HCT116 (cell line): ENCODE measurements at regions not wholly inside any gene's neighbourhood (a gene's known extent, or its start where the extent isn't known, plus 50 kb on each side); places are given as distances from the start of the nearest gene placed in this dataset.

ENCODE experiments used
- ATAC-seq: fragments of 200-7000 bp; cut with Tn5 transposase; 2 replicates; pipeline ENCODE4 v1.9.1; 2020; ENCODE audit warnings: mild to moderate bottlenecking, moderate library complexity
- BruUV-seq: library from RNA; stranded (reverse); fragments of 400-500 nt; replicated peaks from 2 replicates; lab custom pipeline; 2021; lab: Mats Ljungman, UMichigan
- CTCF ChIA-PET: fragments of 300-600 bp; sonication (Branson Sonifier 250); formaldehyde crosslinking; loops from one replicate; lab custom pipeline; 2021; ENCODE audit warnings: antibody characterized with exemption; lab: Charles Lee
- POLR2A ChIA-PET: fragments of 300-600, 350-600 bp; sonication (Branson Sonifier 250); formaldehyde crosslinking; loops from one replicate; lab custom pipeline; 2021; ENCODE audit warnings: antibody characterized with exemption; lab: Charles Lee
- RAD21 ChIA-PET, 2 experiments: fragments of 300-600 bp; sonication (Branson Sonifier 250); formaldehyde crosslinking; loops; one replicate each; lab custom pipeline; 2023; ENCODE audit warnings: low total read pairs in 2 of 2; ENCODE audit not compliant: uncharacterized antibody in 2 of 2, unreplicated experiment in 2 of 2, low non-redundant PET in 1 of 2; lab: Charles Lee
- DNase-seq: peaks from one replicate; pipeline ENCODE4 v3.0.0-alpha.2; 2010; ENCODE audit warnings: low read depth, low spot score
- H2AFZ ChIP-seq: fragments of 200-600 bp; shearing (Covaris generic), sonication (generic); 2 replicates; pipeline ENCODE4 v1.6.1; 2017; ENCODE audit warnings: low read depth, mixed run types, mixed read lengths, antibody characterized with exemption, low read length; ENCODE audit not compliant: poor library complexity, severe bottlenecking
- H3K27ac ChIP-seq: 2 replicates; pipeline ENCODE4 v1.5.1; 2012; ENCODE audit warnings: low read depth, low read length
- H3K27me3 ChIP-seq: fragments of 200-600 bp; sonication (generic); 2 replicates; pipeline ENCODE4 v1.6.1; 2016; ENCODE audit warnings: mixed run types, low read length, mixed read lengths; ENCODE audit not compliant: insufficient read depth
- H3K36me3 ChIP-seq, 2 experiments: fragments of 200-500 bp in 1 of 2; fragments of 200-600 bp in 1 of 2; sonication (Bioruptor generic) in 1 of 2; sonication (generic) in 1 of 2; 2 replicates each; pipeline versions ENCODE4 v1.5.1 to v1.6.1; 2014 to 2016; ENCODE audit warnings: low read length in 2 of 2, inconsistent platforms in 1 of 2, mixed read lengths in 1 of 2, mixed run types in 1 of 2; ENCODE audit not compliant: insufficient read depth in 2 of 2, control insufficient read depth in 1 of 2
- H3K4me1 ChIP-seq, 2 experiments: fragments of 200-600 bp in 1 of 2; sonication (generic) in 1 of 2; 2 replicates each; pipeline versions ENCODE4 v1.5.1 to v1.6.1; 2012 to 2017; ENCODE audit warnings: low read length in 2 of 2, inconsistent platforms in 1 of 2, mild to moderate bottlenecking in 1 of 2, mixed read lengths in 1 of 2, mixed run types in 1 of 2, moderate library complexity in 1 of 2; ENCODE audit not compliant: insufficient read depth in 2 of 2, control insufficient read depth in 1 of 2
- H3K4me2 ChIP-seq: fragments of 200-600 bp; sonication (generic); 2 replicates; pipeline ENCODE4 v1.6.1; 2017; ENCODE audit warnings: mixed run types, low read length, mixed read lengths
- H3K4me3 ChIP-seq, 2 experiments: fragments of 200-600 bp in 1 of 2; sonication (generic) in 1 of 2; replicated peaks in 1 of 2; 2 replicates each; pipeline ENCODE4 v1.5.1; 2011 to 2016; ENCODE audit warnings: low read length in 2 of 2, control low read depth in 1 of 2, low read depth in 1 of 2, mild to moderate bottlenecking in 1 of 2, mixed read lengths in 1 of 2, mixed run types in 1 of 2
- H3K79me2 ChIP-seq: fragments of 200-600 bp; sonication (generic); 2 replicates; pipeline ENCODE4 v1.6.1; 2017; ENCODE audit warnings: mild to moderate bottlenecking, mixed run types, low read length, moderate library complexity, mixed read lengths; ENCODE audit not compliant: insufficient read depth
- H3K9ac ChIP-seq: fragments of 200-600 bp; sonication (generic); 2 replicates; pipeline ENCODE4 v1.6.1; 2016; ENCODE audit warnings: low read length, mixed read lengths
- H3K9me2 ChIP-seq: fragments of 200-600 bp; sonication (generic), shearing (Covaris generic); 2 replicates; pipeline ENCODE4 v1.6.1; 2017; ENCODE audit warnings: mixed run types, mild to moderate bottlenecking, moderate library complexity; ENCODE audit not compliant: insufficient read depth
- H3K9me3 ChIP-seq, 2 experiments: fragments of 200-500 bp in 1 of 2; fragments of 200-600 bp in 1 of 2; sonication (Bioruptor generic) in 1 of 2; sonication (generic) in 1 of 2; 2 replicates each; pipeline ENCODE4 v1.6.1; 2014 to 2017; ENCODE audit warnings: low read length in 2 of 2, mixed read lengths in 2 of 2, inconsistent platforms in 1 of 2, low read depth in 1 of 2, mild to moderate bottlenecking in 1 of 2, mixed run types in 1 of 2, moderate library complexity in 1 of 2; ENCODE audit not compliant: control insufficient read depth in 1 of 2, insufficient read depth in 1 of 2
- H4K20me1 ChIP-seq: fragments of 200-600 bp; sonication (generic), shearing (Covaris generic); 2 replicates; pipeline ENCODE4 v1.6.1; 2017; ENCODE audit warnings: mixed run types, mild to moderate bottlenecking, moderate library complexity; ENCODE audit not compliant: insufficient read depth
- CBX3 ChIP-seq: IDR thresholded peaks from 2 replicates; pipeline ENCODE4 v1.6.1; 2012; ENCODE audit warnings: low read depth
- CEBPB ChIP-seq: IDR thresholded peaks from 2 replicates; pipeline ENCODE4 v1.6.1; 2012; ENCODE audit warnings: low read depth
- ELF1 ChIP-seq: IDR thresholded peaks from 2 replicates; pipeline ENCODE4 v1.6.1; 2012; ENCODE audit warnings: low read depth, borderline replicate concordance
- EZH2 ChIP-seq: fragments of 200-600 bp; sonication (generic); IDR thresholded peaks from 2 replicates; pipeline ENCODE4 v1.6.1; 2017; ENCODE audit warnings: antibody characterized with exemption, mixed run types
- EZH2phosphoT487 ChIP-seq: fragments of 200-600 bp; IDR thresholded peaks from 2 replicates; pipeline ENCODE4 v1.6.1; 2018; ENCODE audit warnings: antibody characterized with exemption, borderline replicate concordance
- FOSL1 ChIP-seq: IDR thresholded peaks from 2 replicates; pipeline ENCODE4 v1.6.1; 2012; ENCODE audit warnings: low read depth
- POLR2AphosphoS5 ChIP-seq: IDR thresholded peaks from 2 replicates; pipeline ENCODE4 v1.6.1; 2011; ENCODE audit warnings: mild to moderate bottlenecking, low read depth, low read length, moderate library complexity
- RAD21 ChIP-seq: IDR thresholded peaks from 2 replicates; pipeline ENCODE4 v1.6.1; 2012; ENCODE audit warnings: low read depth, mild to moderate bottlenecking
- YY1 ChIP-seq: IDR thresholded peaks from 2 replicates; pipeline ENCODE4 v1.6.1; 2011; ENCODE audit warnings: low read length, low read depth, moderate library complexity, mild to moderate bottlenecking; ENCODE audit not compliant: insufficient replicate concordance; ENCODE audit errors: extremely low read depth
- ZFX ChIP-seq: fragments of 450-650 bp; IDR thresholded peaks from 2 replicates; pipeline ENCODE4 v1.6.1; 2017
- intact Hi-C: fragments of 100-400 bp; cut with micrococcal nuclease; formaldehyde crosslinking; loops from 2 replicates; pipeline ENCODE4 v1.10.0; 2022
- TF ChIP-seq, protein P1 (sequence below): IDR thresholded peaks from 2 replicates; pipeline ENCODE4 v1.6.1; 2012
- TF ChIP-seq, protein P2 (sequence below): IDR thresholded peaks from 2 replicates; pipeline ENCODE4 v1.6.1; 2012
- TF ChIP-seq, protein P3 (sequence below): IDR thresholded peaks from 2 replicates; pipeline ENCODE4 v1.6.1; 2012; ENCODE audit warnings: low read depth
- TF ChIP-seq, protein P4 (sequence below), 3 experiments: fragments of 200-600 bp in 1 of 3; sonication (generic) in 1 of 3; IDR thresholded peaks in 2 of 3; conservative IDR thresholded peaks in 1 of 3; 2 replicates each; pipeline ENCODE4 v1.5.1; 2012 to 2017; ENCODE audit warnings: low read depth in 2 of 3, low read length in 2 of 3, antibody characterized with exemption in 1 of 3, borderline replicate concordance in 1 of 3, control low read depth in 1 of 3, mild to moderate bottlenecking in 1 of 3, mixed read lengths in 1 of 3, mixed run types in 1 of 3, moderate library complexity in 1 of 3; ENCODE audit not compliant: insufficient read depth in 1 of 3

DNA sequence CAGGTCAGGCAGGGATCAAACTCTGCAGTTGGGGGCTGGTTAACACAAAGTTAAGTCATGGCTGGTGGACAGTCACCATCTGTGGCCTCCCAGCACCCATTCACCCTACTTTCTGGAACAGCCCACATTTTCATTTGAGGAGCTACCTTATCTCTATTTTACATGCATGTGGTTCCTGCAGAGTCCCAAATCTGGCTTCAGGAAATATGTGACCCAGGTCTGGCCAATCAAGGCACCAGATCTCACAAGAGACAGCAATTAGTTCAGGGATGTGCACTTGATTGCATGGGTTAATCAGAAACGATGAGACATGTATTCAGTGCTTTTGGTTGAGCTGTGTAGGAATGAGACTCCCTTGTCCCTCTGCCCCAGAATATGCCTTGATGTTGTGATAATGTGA, 170.9 kb downstream of the NR2F2 start:
- no peak overlapping the region for H3K9ac ChIP-seq
- H3K4me3 ChIP-seq, result no peak overlapping the region
- POLR2A ChIA-PET, result no interaction called here
- no peak overlapping the region for H3K4me2 ChIP-seq
- H3K27me3 ChIP-seq, result peaks cover 76% of the 10 kb centered on the region
- no peak for DNase-seq
- CTCF ChIA-PET, result no interaction called here
- H3K36me3 ChIP-seq, result no peaks in the 10 kb centered on the region
- H3K4me1 ChIP-seq, result no peaks in the 10 kb centered on the region
- H3K79me2 ChIP-seq, result no peaks in the 10 kb centered on the region
- RAD21 ChIA-PET, result no interaction called here
- TF ChIP-seq RAD21 (no peak), EZH2phosphoT487 (no peak), FOSL1 (no peak), YY1 (no peak)
- TF ChIP-seq, protein P1, sequence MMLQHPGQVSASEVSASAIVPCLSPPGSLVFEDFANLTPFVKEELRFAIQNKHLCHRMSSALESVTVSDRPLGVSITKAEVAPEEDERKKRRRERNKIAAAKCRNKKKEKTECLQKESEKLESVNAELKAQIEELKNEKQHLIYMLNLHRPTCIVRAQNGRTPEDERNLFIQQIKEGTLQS, result no peak
- TF ChIP-seq, protein P2, sequence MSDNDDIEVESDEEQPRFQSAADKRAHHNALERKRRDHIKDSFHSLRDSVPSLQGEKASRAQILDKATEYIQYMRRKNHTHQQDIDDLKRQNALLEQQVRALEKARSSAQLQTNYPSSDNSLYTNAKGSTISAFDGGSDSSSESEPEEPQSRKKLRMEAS, result no peak
- BruUV-seq, result no TSS peak
- ATAC-seq, result no peak
- H3K9me3 ChIP-seq, result no peaks in the 10 kb centered on the region
- H2AFZ ChIP-seq, result no peak overlapping the region
- no peaks in the 10 kb centered on the region for H3K9me2 ChIP-seq
- no peaks in the 10 kb centered on the region for H4K20me1 ChIP-seq
- no peak overlapping the region for H3K27ac ChIP-seq
- intact Hi-C loops, result no loop called here

DNA sequence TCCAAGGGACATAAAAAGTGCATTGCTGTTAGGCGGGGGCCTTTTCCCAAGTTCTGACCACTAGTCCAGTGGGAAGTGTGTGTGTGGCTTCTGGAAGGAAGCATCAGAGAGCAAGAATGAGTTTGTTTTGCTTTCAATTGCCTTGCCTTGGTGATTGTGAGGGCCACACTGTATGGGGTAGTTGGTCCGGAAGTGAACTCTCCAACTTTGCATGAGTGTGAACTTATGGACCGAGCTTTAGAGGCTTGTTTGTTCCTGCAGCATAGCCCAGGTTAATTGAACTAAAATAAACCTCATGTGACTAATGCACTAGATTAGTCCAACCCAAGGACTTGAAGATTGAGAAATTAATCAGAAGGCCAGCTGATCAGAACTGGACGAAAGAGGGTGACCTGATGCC, 171.7 kb downstream of the NR2F2 start:
- Histone ChIP-seq H3K4me3 (no peak overlapping the region), H3K4me1 (no peaks in the 10 kb centered on the region), H3K9me2 (no peaks in the 10 kb centered on the region), H2AFZ (no peak overlapping the region), H4K20me1 (no peaks in the 10 kb centered on the region), H3K9me3 (no peaks in the 10 kb centered on the region), H3K9ac (no peak overlapping the region), H3K79me2 (no peaks in the 10 kb centered on the region), H3K36me3 (no peaks in the 10 kb centered on the region), H3K27ac (no peak overlapping the region), H3K4me2 (no peak overlapping the region), H3K27me3 (peaks cover 79% of the 10 kb centered on the region)
- ChIA-PET POLR2A (no interaction called here), RAD21 (no interaction called here), CTCF (no interaction called here)
- intact Hi-C loops, result no loop called here
- ATAC-seq, result no peak
- DNase-seq, result no peak
- no TSS peak for BruUV-seq
- no peak for TF ChIP-seq POLR2AphosphoS5
- TF ChIP-seq EZH2, result no peak
- TF ChIP-seq RAD21, result no peak
- no peak for TF ChIP-seq ELF1
- TF ChIP-seq, protein P3, sequence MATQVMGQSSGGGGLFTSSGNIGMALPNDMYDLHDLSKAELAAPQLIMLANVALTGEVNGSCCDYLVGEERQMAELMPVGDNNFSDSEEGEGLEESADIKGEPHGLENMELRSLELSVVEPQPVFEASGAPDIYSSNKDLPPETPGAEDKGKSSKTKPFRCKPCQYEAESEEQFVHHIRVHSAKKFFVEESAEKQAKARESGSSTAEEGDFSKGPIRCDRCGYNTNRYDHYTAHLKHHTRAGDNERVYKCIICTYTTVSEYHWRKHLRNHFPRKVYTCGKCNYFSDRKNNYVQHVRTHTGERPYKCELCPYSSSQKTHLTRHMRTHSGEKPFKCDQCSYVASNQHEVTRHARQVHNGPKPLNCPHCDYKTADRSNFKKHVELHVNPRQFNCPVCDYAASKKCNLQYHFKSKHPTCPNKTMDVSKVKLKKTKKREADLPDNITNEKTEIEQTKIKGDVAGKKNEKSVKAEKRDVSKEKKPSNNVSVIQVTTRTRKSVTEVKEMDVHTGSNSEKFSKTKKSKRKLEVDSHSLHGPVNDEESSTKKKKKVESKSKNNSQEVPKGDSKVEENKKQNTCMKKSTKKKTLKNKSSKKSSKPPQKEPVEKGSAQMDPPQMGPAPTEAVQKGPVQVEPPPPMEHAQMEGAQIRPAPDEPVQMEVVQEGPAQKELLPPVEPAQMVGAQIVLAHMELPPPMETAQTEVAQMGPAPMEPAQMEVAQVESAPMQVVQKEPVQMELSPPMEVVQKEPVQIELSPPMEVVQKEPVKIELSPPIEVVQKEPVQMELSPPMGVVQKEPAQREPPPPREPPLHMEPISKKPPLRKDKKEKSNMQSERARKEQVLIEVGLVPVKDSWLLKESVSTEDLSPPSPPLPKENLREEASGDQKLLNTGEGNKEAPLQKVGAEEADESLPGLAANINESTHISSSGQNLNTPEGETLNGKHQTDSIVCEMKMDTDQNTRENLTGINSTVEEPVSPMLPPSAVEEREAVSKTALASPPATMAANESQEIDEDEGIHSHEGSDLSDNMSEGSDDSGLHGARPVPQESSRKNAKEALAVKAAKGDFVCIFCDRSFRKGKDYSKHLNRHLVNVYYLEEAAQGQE, result no peak
- TF ChIP-seq, protein P1, result no peak
- TF ChIP-seq CEBPB, result no peak
- TF ChIP-seq ZFX, result no peak
- TF ChIP-seq, protein P4, sequence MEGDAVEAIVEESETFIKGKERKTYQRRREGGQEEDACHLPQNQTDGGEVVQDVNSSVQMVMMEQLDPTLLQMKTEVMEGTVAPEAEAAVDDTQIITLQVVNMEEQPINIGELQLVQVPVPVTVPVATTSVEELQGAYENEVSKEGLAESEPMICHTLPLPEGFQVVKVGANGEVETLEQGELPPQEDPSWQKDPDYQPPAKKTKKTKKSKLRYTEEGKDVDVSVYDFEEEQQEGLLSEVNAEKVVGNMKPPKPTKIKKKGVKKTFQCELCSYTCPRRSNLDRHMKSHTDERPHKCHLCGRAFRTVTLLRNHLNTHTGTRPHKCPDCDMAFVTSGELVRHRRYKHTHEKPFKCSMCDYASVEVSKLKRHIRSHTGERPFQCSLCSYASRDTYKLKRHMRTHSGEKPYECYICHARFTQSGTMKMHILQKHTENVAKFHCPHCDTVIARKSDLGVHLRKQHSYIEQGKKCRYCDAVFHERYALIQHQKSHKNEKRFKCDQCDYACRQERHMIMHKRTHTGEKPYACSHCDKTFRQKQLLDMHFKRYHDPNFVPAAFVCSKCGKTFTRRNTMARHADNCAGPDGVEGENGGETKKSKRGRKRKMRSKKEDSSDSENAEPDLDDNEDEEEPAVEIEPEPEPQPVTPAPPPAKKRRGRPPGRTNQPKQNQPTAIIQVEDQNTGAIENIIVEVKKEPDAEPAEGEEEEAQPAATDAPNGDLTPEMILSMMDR (IDR thresholded peaks at IDR 0.05 in 2 of 3, conservative IDR thresholded peaks at IDR 0.05 in 1 of 3; ENCODE audit: borderline replicate concordance in 1 of 3, insufficient read depth in 1 of 3, low read depth in 2 of 3, low read length in 2 of 3), result no peak
- TF ChIP-seq CBX3, result no peak
